ENCODE measurements at regions not wholly inside any gene's neighbourhood (a gene's known extent, or its start where the extent isn't known, plus 50 kb on each side); places are given as distances from the start of the nearest gene placed in this dataset.
"Not testable (repeated sequence)": the region's sequence is repeated elsewhere in the genome, so short reads cannot be mapped to it uniquely, and the experiment has no call there.

GRCh38 chr6:50358113-50358512 lies 308.4 kb upstream of the DEFB112 start:
- no peak for DNase-seq

DNA sequence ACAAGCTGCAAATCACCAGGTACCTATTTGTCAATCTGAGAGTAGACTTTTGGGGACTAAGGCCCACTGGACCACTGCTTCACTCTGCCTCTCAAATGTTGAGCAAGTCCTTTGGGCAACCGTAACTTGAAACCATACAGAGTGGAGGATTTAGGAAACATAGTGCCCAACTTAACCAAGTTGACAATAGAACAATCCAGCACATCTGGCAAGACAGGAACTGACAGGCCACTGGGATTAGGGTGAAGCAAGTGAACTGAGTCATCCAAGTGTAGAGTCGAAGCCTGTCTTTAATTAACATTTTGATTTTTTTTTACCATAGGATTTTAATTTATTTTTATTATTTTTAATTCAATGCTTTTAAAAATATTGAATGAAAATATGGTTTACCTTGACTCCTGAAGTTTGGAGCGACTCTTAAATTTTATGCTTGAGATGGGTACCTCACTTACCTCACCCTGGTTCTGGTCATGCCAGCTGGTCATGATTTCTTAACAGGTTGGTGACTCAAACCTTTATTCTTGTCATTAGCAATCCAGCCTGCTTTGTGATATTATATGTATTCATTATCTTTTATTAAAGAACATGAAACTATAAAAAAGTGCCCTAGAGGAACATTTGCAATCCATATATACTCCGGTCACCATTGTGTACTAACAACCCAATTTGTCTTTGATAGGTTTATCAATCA lies 312.1 kb upstream of the DEFB112 start:
- DNase-seq, result no peak

- no peak for DNase-seq
Measured at GRCh38 chr6:50362706-50363105, 313.0 kb upstream of the DEFB112 start.

GRCh38 chr6:50369996-50370395 lies 320.3 kb upstream of the DEFB112 start:
- DNase-seq, result no peak

DNA sequence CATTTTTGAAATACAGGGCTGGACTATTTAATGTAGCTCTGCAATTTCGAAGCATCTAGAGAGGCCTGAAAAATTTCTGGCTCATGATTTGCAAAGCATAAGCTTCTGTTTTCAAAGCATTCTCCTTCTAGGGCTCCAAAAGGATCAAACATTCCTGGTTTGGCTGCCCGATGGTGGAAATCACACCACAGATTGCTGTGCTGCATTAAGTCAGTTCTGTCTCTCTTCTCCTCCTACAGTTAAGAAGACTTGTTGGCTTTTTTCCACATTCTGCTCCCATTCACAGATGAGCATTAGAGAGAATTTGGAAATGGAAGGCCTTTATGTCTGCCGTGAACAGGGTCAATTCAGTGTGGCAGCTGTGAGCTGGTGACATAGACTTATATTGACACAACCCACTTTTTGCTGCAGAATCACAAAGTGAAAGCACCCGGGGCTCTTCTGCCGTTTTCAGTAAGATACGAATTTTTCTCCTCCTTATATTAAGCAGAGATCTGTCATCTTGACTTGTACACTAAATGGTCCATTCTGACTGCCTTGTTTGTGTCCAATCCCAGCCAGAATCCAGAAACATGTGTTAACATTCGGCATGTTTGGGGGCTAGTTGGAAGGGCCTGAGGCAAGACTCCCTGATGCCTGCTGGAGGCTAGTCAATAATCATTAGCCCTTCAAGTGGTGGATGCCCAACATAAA lies 330.8 kb upstream of the DEFB112 start:
- no peak for DNase-seq

GRCh38 chr6:50381099-50381415 lies 331.3 kb upstream of the DEFB112 start:
- DNase-seq, result no peak

DNA sequence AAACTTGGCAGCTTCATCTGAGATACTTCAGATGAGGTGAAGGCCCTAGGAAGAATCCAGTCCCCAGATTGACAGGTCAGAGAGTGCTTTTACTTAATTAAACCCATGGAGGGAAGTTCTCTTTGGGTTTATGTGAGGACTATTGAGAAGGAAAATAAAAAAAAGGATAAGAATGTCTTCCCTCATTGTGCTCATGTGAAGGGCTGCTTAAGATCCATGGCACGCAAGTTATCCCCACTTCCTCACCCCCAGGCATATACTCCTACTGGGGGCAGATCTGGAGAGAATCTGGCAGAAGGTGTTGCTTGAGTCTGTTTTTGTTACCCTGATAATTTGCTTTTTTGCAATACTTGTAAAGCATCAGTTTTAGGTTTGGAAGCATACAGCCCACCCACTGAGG lies 322.9 kb upstream of the TFAP2D start:
- no peak for DNase-seq

DNA sequence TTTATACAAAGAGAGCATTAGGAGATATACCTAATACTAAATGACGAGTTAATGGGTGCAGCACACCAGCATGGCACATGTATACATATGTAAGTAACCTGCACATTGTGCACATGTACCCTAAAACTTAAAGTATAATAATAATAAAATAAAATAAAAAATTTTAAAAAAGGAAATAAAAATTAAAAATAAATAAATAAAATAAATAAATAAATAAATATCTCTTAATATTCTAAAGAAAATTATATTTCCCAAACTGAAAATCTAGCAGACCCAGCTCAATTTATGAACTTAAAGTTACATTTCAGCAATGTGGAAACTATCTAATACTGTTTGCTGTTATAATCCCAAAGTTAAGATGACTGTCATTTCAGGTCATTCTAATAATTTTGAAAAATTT lies 319.2 kb upstream of the TFAP2D start:
- DNase-seq, result not testable (repeated sequence)

- DNase-seq, result no peak
Measured at GRCh38 chr6:50404643-50405042, 308.7 kb upstream of the TFAP2D start.

DNA sequence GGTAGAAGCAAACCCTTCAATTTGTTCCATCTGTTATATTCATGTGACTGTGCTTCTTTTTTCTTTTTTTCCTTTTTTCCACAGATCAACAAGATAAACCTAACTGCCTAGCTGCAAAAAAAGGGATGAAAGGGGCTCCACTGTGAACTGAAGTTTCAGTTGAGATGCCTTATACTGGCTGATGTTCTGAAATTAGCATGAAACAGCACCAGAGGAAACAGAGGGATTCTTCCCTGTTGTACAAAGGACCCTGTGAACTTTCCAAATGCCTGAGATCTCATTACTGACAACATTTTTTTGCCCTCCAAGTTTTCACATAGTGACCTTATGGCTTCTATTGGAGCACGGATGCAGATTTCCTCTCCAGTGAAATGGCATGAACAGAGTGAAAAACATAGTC lies 302.7 kb upstream of the TFAP2D start:
- no peak for DNase-seq

GRCh38 chr6:50421041-50421440 lies 292.3 kb upstream of the TFAP2D start:
- not testable (repeated sequence) for DNase-seq

- no peak for DNase-seq
Measured at GRCh38 chr6:50427267-50427666, 286.1 kb upstream of the TFAP2D start.

DNA sequence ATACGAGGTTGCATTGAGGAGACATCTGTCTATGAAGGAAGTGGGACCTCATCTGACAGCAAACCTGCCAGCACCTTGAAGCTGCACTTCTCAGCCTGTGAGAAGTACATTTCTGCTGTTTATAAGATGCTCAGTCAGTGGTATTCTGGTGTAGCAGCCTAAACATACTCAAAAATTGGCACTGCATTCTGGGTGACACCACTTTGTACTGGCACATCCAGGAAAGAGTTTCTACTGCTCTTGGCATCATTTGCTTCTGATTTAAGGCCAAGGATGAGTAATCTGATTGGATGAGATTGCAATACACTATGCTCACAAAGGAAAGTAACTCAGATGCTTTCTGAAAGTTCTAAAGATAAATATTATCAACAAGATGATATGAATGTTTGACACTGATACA lies 275.4 kb upstream of the TFAP2D start:
- no peak for DNase-seq

- DNase-seq, result no peak
Measured at GRCh38 chr6:50442531-50443040, 270.7 kb upstream of the TFAP2D start.

DNA sequence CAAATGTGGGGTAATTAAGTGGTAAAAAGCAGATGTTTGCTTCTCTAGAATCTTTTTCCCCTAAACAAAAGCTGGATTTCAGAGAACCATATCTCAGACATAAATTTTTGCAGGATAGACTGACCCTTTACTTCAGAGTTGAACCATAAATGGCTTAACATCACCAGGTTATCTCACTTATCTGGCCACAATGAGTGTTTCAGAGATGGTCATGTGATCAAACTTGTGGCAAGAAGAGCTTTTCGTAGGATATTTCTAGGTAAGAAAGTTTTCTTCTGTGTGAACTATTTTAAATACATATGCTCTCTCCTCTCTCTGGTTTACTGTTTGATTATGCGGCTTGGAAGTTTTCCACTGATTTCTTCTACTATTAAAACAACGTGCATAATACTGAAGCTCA lies 270.2 kb upstream of the TFAP2D start:
- DNase-seq, result no peak

DNA sequence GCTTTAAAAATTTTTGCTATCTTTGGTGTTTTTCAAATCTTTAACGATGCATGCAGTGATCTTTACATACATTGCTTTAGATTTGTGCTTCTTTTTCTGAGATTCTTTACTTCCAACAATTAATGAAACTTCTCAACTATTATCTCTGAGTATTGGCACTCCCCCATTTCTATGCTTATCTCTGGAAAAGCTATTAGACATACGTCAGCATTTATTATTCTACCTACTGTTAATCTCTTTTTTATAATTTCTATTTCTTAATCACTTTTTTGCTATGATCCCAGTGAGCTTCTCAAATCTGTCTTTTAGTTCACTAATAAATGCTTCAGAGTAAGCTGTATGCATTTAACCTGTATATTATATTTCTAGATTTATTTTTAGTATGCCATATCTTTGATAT lies 264.2 kb upstream of the TFAP2D start:
- no peak for DNase-seq

DNA sequence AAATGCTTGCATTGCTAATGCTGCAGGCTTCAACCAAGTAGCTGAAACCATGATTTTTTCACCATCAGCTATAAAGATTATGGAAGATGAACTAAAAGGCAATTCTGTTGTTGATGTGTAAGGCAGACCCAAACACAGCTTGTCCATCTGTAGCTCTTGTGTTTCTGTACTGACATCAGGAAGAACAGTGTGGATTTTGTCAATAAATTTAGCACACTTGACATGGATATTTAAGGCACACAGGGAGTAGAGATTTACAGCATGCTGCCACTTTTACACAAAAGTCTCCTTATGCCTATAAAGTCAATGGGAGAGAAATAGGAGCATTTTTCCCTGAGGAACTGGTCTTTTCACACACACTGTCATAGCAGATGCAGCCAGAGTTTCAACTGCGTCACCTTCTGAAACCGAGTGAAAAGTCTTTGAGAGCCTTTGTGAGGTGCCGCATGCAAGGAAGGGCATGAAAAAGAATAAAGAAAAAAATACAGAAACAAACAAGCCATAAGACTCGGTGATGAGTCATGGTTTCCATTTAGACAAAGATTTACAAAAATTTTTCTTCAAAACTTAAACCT lies 261.4 kb upstream of the TFAP2D start:
- no peak for DNase-seq

DNA sequence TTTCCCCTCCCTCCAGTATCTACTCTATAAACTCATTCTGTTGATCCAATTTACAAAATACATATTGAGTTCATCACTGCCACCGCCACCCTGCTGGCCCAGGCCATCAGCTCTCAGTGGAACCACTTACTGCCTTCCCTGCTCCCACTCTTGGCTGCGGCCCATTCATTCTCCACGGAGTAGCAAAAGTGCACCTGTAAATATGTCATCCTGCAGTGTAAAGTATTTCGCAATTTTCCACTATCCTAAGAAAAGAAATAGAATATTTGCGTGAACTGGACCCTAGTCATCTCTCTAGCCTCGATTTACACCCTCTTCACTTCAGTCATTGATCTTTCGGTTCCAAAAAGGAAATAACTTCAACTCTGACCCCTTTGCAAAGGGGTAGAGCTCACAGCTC lies 258.3 kb upstream of the TFAP2D start:
- DNase-seq, result no peak

- DNase-seq, result no peak
Measured at GRCh38 chr6:50457351-50457750, 256.0 kb upstream of the TFAP2D start.

GRCh38 chr6:50461696-50462095 lies 251.6 kb upstream of the TFAP2D start:
- DNase-seq, result no peak

DNA sequence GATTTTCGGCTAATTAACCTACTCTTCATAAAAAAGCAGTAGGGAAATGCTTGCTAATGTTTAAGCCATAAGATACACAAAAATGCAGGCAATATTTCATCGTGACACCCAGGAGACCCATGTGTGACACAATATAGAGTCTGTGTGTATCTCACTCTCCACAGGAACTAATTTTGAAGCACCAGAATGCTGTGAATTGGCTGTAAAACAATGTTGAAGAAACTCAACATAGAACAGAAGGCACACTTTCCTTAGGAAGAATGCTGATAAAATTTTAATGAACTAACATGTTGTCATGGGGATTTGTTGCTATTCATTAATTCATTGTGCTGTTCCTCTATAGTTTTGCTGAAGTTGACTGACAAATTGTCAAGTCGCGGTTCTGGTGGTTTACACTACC lies 249.4 kb upstream of the TFAP2D start:
- no peak for DNase-seq

DNA sequence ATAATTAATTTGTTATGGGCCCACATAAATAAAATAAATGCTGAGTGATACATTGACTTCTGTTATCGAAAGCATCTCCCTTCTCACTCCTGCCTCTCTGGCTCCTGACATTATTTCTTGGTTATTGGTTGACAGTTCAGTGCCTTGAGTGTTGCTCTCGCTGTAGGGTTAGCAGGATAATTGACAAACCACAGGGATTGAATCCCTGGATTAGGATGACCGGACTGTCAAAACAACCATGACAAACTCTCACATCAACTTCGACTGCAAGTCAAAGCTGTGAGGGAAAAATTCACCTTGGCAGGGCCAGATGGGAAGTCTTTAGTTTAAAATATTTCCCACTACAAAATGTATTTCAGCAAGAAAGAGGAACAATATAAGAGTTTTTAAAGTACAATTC lies 245.4 kb upstream of the TFAP2D start:
- no peak for DNase-seq

DNA sequence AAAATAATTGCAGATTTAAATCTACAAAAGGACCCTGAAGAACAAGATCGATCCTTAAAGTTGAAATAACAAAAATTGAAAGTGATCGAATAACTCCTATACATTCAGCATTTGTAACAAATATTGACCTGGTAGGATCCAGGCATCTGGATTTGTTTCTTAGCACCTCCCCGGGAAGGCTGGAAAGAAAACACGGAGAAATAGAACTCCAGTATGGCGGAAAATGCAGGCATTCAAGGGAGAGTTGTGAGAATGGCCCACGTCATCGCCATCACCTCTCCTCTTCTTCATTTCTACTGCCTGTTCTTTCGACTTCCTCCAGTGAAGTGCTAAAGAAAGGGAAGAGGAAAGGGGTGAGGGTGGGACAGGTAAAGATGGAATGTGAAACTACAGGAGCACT lies 242.3 kb upstream of the TFAP2D start:
- no peak for DNase-seq

- DNase-seq, result no peak
Measured at GRCh38 chr6:50510361-50510760, 203.0 kb upstream of the TFAP2D start.

Measured in NCI-H1417 treated with DMSO at 0.1 percent for 48 hours (cell line).